HG03354 (cell line): ENCODE measurements at regions not wholly inside any gene's neighbourhood (a gene's known extent, or its start where the extent isn't known, plus 50 kb on each side); places are given as distances from the start of the nearest gene placed in this dataset.

ENCODE experiments used
- ATAC-seq: cut with Tn5 transposase; IDR thresholded peaks from one replicate; pipeline ENCODE4 v1.9.1; 2021; ENCODE audit warnings: mild to moderate bottlenecking; ENCODE audit not compliant: unreplicated experiment, poor library complexity, severe bottlenecking

GRCh38 chr2:180516232-180516631 is 464.2 kb upstream of the UBE2E3 start:
- ATAC-seq = peak; percentile 58

GRCh38 chr2:180513389-180513788 is 467.0 kb upstream of the UBE2E3 start:
- ATAC-seq = no peak

GRCh38 chr2:180508458-180508857 is 471.9 kb upstream of the UBE2E3 start:
- no peak for ATAC-seq

GRCh38 chr2:180507028-180507427 is 473.4 kb upstream of the UBE2E3 start:
- ATAC-seq = no peak

GRCh38 chr2:180505203-180505602 is 475.2 kb upstream of the UBE2E3 start:
- ATAC-seq = no peak

- ATAC-seq = no peak
Measured at GRCh38 chr2:180497621-180498152, 482.7 kb upstream of the UBE2E3 start.

- ATAC-seq = no peak
Measured at GRCh38 chr2:180495606-180496005, 484.8 kb upstream of the UBE2E3 start.

GRCh38 chr2:180494286-180494685 is 486.1 kb upstream of the UBE2E3 start:
- no peak for ATAC-seq

GRCh38 chr2:180482696-180483095 is 475.6 kb upstream of the CWC22 start:
- no peak for ATAC-seq

GRCh38 chr2:180481998-180482397 is 474.9 kb upstream of the CWC22 start:
- ATAC-seq = no peak

GRCh38 chr2:180478883-180479282 is 471.8 kb upstream of the CWC22 start:
- no peak for ATAC-seq

- ATAC-seq = no peak
Measured at GRCh38 chr2:180474716-180475115, 467.6 kb upstream of the CWC22 start.

GRCh38 chr2:180473456-180473855 is 466.4 kb upstream of the CWC22 start:
- ATAC-seq = no peak

GRCh38 chr2:180472133-180472532 is 465.0 kb upstream of the CWC22 start:
- ATAC-seq = no peak

- no peak for ATAC-seq
Measured at GRCh38 chr2:180463608-180464007, 456.5 kb upstream of the CWC22 start.

GRCh38 chr2:180461761-180462160 is 454.7 kb upstream of the CWC22 start:
- no peak for ATAC-seq

GRCh38 chr2:180456801-180457200 is 449.7 kb upstream of the CWC22 start:
- ATAC-seq = no peak

- no peak for ATAC-seq
Measured at GRCh38 chr2:180450841-180451240, 443.7 kb upstream of the CWC22 start.

- ATAC-seq = no peak
Measured at GRCh38 chr2:180449171-180449915, 442.2 kb upstream of the CWC22 start.

- no peak for ATAC-seq
Measured at GRCh38 chr2:180446492-180446891, 439.4 kb upstream of the CWC22 start.

GRCh38 chr2:180443888-180444287 is 436.8 kb upstream of the CWC22 start:
- no peak for ATAC-seq
